ENCODE measurements at regions not wholly inside any gene's neighbourhood (a gene's known extent, or its start where the extent isn't known, plus 50 kb on each side); places are given as distances from the start of the nearest gene placed in this dataset.
A peak's percentile ranks its signal among the peaks of the same experiment; 100 is the strongest.

DNA sequence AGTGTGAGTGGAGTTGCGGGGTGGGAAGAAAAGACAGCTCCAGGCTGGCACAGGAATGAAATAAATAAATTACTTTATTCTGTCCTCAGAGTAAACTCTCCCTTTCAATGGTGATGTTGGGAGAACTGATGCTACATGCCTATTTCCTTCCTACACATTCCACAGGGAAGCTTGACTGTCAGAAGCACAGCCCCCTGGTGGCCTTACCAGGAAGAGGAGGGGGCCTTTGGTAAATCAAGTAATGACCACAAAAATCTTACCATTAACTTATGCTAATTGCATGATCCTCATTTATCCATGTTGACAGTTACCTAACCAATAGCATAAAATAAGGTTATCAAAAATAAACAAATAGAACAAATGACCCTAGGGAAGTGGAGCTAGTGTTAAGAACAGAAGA lies 605.0 kb upstream of the PKN2 start:
- TF ChIP-seq CTCF (IDR thresholded peaks at IDR 0.05): 0 out of 2 replicates have a peak, but pooled peaks have one; percentile 13

DNA sequence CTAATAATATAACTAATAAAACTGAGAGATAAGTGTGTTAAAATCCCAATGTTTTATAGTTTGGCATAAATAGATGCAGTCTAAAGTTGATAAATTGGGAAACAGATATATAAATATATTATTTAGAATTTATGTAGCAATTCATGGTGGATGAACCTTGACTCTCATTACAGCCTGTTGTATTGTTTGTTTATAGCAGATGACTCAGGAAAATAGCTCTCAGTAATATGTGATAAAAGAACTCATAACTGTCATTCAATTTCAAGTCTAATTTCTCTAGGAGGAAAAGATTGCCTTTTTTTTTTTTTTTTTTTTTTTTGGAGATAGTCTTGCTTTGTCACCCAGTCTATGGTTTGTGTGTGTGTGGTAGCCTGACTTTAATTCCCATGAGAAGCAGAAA lies 603.2 kb upstream of the PKN2 start:
- TF ChIP-seq CTCF (IDR thresholded peaks at IDR 0.05): no peak

DNA sequence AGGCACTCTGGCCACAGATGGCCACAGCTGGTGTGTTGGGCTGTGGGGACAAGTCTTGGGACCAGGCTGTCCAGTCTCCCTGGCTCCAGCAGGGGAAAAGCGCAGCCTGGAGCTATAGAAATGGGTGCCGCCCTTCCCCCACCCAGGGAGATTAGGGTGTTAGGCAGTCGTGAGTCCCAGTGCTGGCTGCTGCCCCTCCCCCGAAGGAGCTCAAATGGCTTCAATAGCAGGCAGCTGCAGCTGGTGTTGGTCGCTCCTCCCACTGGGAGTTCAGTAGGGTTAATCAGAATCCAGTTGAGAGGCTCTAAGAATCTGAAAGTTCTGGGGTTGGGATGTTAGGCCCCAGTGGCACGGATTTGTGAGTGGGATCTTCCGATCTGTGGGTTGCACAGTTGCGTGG lies 595.6 kb upstream of the PKN2 start:
- no peak for TF ChIP-seq CTCF (IDR thresholded peaks at IDR 0.05)

- TF ChIP-seq CTCF (IDR thresholded peaks at IDR 0.05): no peak
Measured at GRCh38 chr1:88089961-88090360, 594.1 kb upstream of the PKN2 start.

DNA sequence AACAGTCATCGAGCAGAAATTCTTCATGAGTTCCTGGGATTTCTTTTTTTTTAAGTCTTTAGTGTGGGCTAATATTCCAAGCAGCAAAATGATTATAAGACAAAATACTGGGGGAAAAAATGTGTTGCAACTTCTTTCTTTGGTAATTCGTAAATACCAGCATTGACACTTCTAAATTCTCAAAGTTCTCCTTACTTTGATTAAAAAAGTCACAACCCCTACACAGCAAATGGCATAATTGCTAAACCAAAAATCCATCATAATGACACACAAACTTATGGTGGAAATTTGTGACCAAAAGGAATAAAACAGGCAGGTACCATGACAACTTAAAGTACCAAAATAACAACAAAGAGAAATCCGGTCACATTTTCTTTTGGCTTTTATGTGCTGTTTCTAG lies 585.2 kb upstream of the PKN2 start:
- no peak for TF ChIP-seq CTCF (IDR thresholded peaks at IDR 0.05)

- TF ChIP-seq CTCF (IDR thresholded peaks at IDR 0.05): no peak
Measured at GRCh38 chr1:88101041-88101440, 583.0 kb upstream of the PKN2 start.

DNA sequence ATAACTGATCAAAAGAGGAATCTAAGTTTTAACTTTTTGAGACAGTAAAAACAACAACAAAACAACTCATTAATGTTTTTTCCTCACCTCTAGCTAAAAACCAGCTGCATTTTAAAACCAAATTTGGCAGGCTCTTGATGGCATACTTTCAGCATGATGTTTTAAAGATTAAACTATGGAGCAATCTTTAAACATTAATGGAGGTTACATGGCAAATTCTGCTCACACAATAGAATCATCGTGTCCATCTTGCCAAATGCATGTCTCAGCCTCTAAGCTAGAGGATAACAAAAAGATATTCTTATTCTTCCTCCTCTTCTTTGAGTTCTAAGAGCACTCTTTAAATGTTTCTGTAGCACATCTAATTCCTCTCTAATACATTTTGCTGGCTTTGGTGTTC lies 579.8 kb upstream of the PKN2 start:
- TF ChIP-seq CTCF (IDR thresholded peaks at IDR 0.05): no peak

DNA sequence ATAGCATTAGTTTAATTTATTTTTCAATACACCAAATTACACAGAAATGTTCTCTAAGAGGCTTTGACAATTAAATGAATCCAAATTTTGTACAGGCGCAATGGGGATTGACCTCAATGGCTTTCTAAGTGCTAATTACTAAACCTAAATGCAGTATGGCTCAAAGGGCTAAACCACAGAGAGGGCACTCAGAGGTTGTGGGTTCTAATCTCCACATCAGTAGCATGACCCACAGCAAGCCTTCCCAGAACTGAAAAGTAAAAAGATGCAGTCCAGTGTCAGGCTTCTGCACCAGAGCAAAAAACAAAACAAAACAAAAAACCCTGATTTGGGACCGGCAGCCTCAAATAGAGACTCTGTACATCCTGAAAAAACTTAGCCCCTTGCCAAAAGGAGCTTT lies 579.2 kb upstream of the PKN2 start:
- TF ChIP-seq CTCF (IDR thresholded peaks at IDR 0.05): no peak
